ENCODE measurements at regions not wholly inside any gene's neighbourhood (a gene's known extent, or its start where the extent isn't known, plus 50 kb on each side); places are given as distances from the start of the nearest gene placed in this dataset.

DNA sequence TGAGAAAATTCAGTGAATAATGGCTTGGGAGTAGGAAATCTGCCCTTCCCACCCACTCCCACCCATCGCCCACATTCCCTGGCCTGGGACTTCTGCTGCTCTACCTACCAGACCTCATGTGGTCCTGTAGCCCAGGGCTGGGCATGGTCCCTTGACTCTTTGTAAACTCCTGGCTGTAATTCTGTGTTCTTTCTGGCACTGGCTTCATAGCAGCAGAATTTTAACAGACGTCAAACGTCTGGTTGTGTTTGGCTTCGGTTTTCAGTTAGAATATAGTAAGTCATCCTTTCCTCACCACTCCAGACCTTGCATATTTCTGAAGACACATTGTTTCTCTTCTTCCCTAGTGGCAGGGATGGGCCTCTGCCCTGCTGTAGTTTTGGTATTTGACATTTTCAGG lies 210.6 kb downstream of the CSNK2A3 start:
- Histone ChIP-seq H3K27ac (ENCODE audit: insufficient read depth, low read depth, low read length, poor library complexity, severe bottlenecking) (no peak overlapping the region), H3K9me3 (ENCODE audit: control insufficient read depth, low read length) (no peaks in the 10 kb centered on the region), H3K36me3 (ENCODE audit: control insufficient read depth, insufficient read depth, low read length) (no peaks in the 10 kb centered on the region), H3K4me3 (ENCODE audit: insufficient read depth, low read depth, low read length) (no peak overlapping the region), H3K27me3 (ENCODE audit: control insufficient read depth, insufficient read depth, low read length, poor library complexity, severe bottlenecking) (no peaks in the 10 kb centered on the region), H3K4me1 (ENCODE audit: control insufficient read depth, insufficient read depth, low read length) (peaks cover 6% of the 10 kb centered on the region)
- WGBS, 2 experiments: 94 to 97% methylated on average over 4 of the region's 4 CpGs

DNA sequence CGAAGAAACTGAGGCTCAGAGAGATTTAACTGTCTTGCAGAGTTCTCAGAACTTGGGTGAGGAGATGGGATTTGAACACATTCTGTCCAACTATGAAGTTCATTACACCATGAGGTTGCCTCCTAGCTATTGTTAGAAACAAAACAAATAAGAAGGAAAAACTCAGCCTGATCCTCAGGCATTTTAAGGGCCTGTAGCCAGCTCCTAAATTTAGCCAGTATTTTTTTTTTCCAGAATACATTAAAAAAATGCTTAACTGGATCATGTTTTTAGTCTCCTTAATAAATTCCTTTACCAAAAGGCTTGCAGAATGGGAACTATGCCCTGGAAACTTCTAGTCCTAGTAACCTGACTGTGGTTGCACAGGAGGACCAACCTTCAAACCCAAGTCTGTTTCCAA lies 212.0 kb downstream of the CSNK2A3 start:
- WGBS, 2 experiments: 90 to 100% methylated on average over 1 of the region's 1 CpG
- Histone ChIP-seq H3K4me3 (ENCODE audit: insufficient read depth, low read depth, low read length) (no peak overlapping the region), H3K36me3 (ENCODE audit: control insufficient read depth, insufficient read depth, low read length) (no peaks in the 10 kb centered on the region), H3K4me1 (ENCODE audit: control insufficient read depth, insufficient read depth, low read length) (peaks cover 6% of the 10 kb centered on the region), H3K9me3 (ENCODE audit: control insufficient read depth, low read length) (no peaks in the 10 kb centered on the region), H3K27ac (ENCODE audit: insufficient read depth, low read depth, low read length, poor library complexity, severe bottlenecking) (no peak overlapping the region), H3K27me3 (ENCODE audit: control insufficient read depth, insufficient read depth, low read length, poor library complexity, severe bottlenecking) (no peaks in the 10 kb centered on the region)

DNA sequence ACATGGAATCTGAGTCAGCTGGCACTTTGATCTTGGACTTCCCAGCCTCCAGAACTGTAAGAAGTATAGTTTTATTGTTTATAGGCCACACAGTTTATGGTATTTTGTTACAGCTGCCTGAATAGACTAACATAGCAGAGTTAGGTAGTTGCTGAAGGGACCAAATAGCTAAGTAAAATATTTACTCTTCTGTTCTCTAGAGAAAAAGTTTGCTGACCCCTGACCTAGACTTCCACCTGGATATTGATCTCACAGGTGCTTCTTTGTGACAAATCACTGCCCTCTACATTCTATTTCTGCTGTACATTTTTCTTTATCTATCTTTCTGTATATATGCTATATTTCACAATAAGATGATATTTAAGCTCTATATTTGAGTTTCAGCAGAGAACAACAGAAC lies 212.5 kb downstream of the CSNK2A3 start:
- peaks cover 6% of the 10 kb centered on the region for H3K4me1 ChIP-seq (ENCODE audit: control insufficient read depth, insufficient read depth, low read length)
- H3K9me3 ChIP-seq (ENCODE audit: control insufficient read depth, low read length): no peaks in the 10 kb centered on the region
- H3K27ac ChIP-seq (ENCODE audit: insufficient read depth, low read depth, low read length, poor library complexity, severe bottlenecking): no peak overlapping the region
- H3K36me3 ChIP-seq (ENCODE audit: control insufficient read depth, insufficient read depth, low read length): no peaks in the 10 kb centered on the region
- H3K4me3 ChIP-seq (ENCODE audit: insufficient read depth, low read depth, low read length): no peak overlapping the region
- no peaks in the 10 kb centered on the region for H3K27me3 ChIP-seq (ENCODE audit: control insufficient read depth, insufficient read depth, low read length, poor library complexity, severe bottlenecking)

DNA sequence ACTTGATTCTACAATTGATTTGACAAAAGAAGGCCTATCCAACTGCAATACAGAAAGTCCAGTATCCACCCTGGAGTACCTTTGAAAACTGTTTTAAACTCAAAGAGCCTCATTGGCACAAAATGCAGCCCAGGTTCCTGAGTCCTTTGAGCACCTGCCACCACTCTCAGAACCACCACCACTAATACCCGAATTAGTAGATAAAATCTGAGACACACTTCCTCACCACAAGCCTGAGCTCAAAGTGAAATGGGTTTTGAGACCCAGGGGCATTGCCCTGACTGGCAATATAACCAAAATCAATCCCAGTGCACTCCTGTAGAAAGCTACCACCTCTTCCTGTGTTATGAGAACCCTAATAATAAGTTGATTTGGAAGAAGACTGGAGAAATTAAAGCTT lies 215.7 kb downstream of the CSNK2A3 start:
- WGBS, 2 experiments: 88 to 94% methylated on average over 1 of the region's 1 CpG
- no peaks in the 10 kb centered on the region for H3K36me3 ChIP-seq (ENCODE audit: control insufficient read depth, insufficient read depth, low read length)
- peaks cover 6% of the 10 kb centered on the region for H3K4me1 ChIP-seq (ENCODE audit: control insufficient read depth, insufficient read depth, low read length)
- no peaks in the 10 kb centered on the region for H3K27me3 ChIP-seq (ENCODE audit: control insufficient read depth, insufficient read depth, low read length, poor library complexity, severe bottlenecking)
- H3K4me3 ChIP-seq (ENCODE audit: insufficient read depth, low read depth, low read length): no peak overlapping the region
- no peak overlapping the region for H3K27ac ChIP-seq (ENCODE audit: insufficient read depth, low read depth, low read length, poor library complexity, severe bottlenecking)
- H3K9me3 ChIP-seq (ENCODE audit: control insufficient read depth, low read length): no peaks in the 10 kb centered on the region

DNA sequence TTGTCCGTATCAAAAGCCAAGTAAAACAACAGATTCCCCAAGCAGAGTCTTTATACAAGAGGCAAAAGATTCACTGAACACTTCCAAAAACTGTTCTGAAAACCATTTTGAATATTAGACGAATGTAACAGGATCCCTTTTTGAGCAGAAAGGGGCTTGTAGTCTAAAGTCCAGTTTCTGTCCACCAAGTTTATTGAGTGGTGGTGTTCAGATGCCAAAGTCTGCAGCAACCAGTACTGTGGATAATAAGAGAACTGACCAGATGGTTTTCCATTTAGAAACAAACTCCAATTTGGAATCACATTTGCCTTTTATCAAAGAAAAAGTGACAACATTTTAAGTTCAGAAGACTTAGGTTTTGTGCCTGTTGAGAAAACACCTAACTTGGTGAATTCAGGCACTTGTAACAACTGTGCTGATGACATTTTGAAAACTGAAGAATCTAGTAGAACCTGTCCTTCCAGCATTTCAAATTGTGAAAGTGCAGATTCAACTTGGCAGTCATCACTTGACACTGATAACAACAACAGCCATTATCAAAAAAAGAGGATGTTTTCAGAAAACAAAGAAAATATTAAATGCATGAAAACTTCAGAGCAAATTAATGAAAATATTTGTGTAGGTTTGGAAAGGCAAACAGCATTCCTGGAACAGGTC lies 217.1 kb downstream of the CSNK2A3 start:
- Histone ChIP-seq H3K9me3 (ENCODE audit: control insufficient read depth, low read length) (no peaks in the 10 kb centered on the region), H3K4me3 (ENCODE audit: insufficient read depth, low read depth, low read length) (no peak overlapping the region), H3K4me1 (ENCODE audit: control insufficient read depth, insufficient read depth, low read length) (no peaks in the 10 kb centered on the region), H3K27ac (ENCODE audit: insufficient read depth, low read depth, low read length, poor library complexity, severe bottlenecking) (no peak overlapping the region), H3K36me3 (ENCODE audit: control insufficient read depth, insufficient read depth, low read length) (no peaks in the 10 kb centered on the region), H3K27me3 (ENCODE audit: control insufficient read depth, insufficient read depth, low read length, poor library complexity, severe bottlenecking) (no peaks in the 10 kb centered on the region)
- 92 to 93% methylated on average over 2 of the region's 2 CpGs for WGBS, 2 experiments

DNA sequence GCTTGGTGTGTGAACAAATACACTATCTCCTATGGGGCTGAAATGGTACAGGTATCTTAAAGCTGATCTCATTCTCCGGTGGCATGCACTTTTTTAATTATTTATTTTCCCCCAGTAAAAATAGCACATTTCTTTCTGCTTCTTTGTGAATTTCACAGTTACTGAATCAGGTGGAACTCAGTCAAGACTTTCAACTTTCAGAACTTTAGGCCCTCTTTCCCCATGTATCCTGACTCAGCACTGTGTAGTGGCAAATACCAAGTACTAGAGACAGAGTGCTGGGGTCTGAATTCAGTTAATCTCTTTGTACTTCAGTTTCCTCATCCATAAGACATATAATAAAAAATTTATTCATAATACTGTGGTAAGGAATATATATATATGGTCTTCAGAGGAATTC lies 223.9 kb downstream of the CSNK2A3 start:
- Histone ChIP-seq H3K27me3 (ENCODE audit: control insufficient read depth, insufficient read depth, low read length, poor library complexity, severe bottlenecking) (no peaks in the 10 kb centered on the region), H3K9me3 (ENCODE audit: control insufficient read depth, low read length) (no peaks in the 10 kb centered on the region), H3K27ac (ENCODE audit: insufficient read depth, low read depth, low read length, poor library complexity, severe bottlenecking) (no peak overlapping the region), H3K4me3 (ENCODE audit: insufficient read depth, low read depth, low read length) (no peak overlapping the region), H3K36me3 (ENCODE audit: control insufficient read depth, insufficient read depth, low read length) (no peaks in the 10 kb centered on the region), H3K4me1 (ENCODE audit: control insufficient read depth, insufficient read depth, low read length) (no peaks in the 10 kb centered on the region)
- WGBS, 2 experiments: 91 to 100% methylated on average over 1 of the region's 1 CpG

DNA sequence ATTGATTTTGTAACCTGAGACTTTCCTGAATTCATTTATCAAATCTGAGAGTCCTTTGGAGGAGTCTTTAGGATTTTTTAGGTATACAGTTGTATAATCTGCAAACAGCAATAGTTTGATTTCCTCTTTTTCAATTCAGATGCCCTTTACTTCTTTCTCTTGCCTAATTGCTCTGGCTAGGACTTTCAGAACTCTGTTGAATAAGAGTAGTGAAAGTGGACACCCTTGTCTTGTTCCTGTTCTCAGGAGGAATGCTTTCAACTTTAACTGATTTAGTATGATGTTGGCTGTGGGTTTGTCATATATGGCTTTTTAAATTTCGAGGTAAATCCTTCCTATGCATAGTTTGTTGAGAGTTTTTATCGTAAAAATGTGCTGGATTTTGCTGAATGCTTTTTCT lies 227.4 kb downstream of the CSNK2A3 start:
- Histone ChIP-seq H3K4me3 (ENCODE audit: insufficient read depth, low read depth, low read length) (no peak overlapping the region), H3K27ac (ENCODE audit: insufficient read depth, low read depth, low read length, poor library complexity, severe bottlenecking) (no peak overlapping the region), H3K4me1 (ENCODE audit: control insufficient read depth, insufficient read depth, low read length) (no peaks in the 10 kb centered on the region), H3K36me3 (ENCODE audit: control insufficient read depth, insufficient read depth, low read length) (no peaks in the 10 kb centered on the region), H3K27me3 (ENCODE audit: control insufficient read depth, insufficient read depth, low read length, poor library complexity, severe bottlenecking) (no peaks in the 10 kb centered on the region), H3K9me3 (ENCODE audit: control insufficient read depth, low read length) (no peaks in the 10 kb centered on the region)
- 89 to 98% methylated on average over 2 of the region's 2 CpGs for WGBS, 2 experiments

DNA sequence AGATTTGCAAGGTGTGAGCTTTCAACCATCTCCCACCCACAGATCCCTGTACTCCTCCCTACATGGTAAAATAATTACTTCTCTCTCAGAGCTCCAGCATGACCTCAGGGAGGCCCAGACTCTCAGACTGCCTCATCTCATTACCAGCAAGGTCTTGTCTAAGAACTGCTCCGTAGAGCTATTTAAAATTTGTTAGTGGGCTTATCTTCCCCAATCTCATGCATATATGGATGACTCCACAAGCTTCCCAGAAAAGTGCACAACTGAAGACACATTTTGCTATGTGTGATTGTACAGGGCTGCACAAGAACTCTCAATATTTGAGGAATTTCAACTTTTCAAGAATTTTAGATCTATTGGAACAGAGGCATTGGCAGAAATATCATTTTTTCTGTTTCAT lies 230.3 kb downstream of the CSNK2A3 start:
- Histone ChIP-seq H3K9me3 (ENCODE audit: control insufficient read depth, low read length) (no peaks in the 10 kb centered on the region), H3K4me1 (ENCODE audit: control insufficient read depth, insufficient read depth, low read length) (no peaks in the 10 kb centered on the region), H3K27me3 (ENCODE audit: control insufficient read depth, insufficient read depth, low read length, poor library complexity, severe bottlenecking) (no peaks in the 10 kb centered on the region), H3K27ac (ENCODE audit: insufficient read depth, low read depth, low read length, poor library complexity, severe bottlenecking) (no peak overlapping the region), H3K36me3 (ENCODE audit: control insufficient read depth, insufficient read depth, low read length) (no peaks in the 10 kb centered on the region), H3K4me3 (ENCODE audit: insufficient read depth, low read depth, low read length) (no peak overlapping the region)
- 75 to 88% methylated on average over 1 of the region's 1 CpG for WGBS, 2 experiments

DNA sequence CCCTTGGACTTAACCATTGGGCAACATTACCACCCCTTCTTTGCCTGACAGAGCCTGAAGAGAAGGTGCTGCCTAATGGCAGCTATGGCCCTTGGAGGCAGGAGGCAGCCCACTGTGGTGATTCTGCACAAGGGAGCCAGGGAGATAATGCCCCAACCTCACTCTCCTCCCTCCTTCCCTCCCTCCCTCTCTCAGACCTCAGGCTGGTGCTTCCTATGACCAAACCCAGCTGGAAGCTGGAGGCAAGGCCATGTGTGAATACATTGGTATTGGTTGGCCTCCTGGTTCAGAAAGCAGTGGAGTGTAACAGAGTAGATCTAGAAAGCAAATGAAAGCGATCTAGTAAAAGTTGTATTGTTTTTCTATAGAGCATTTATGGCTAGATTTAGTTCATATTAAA lies 233.1 kb downstream of the CSNK2A3 start:
- H3K4me1 ChIP-seq (ENCODE audit: control insufficient read depth, insufficient read depth, low read length): no peaks in the 10 kb centered on the region
- no peak overlapping the region for H3K27ac ChIP-seq (ENCODE audit: insufficient read depth, low read depth, low read length, poor library complexity, severe bottlenecking)
- H3K36me3 ChIP-seq (ENCODE audit: control insufficient read depth, insufficient read depth, low read length): no peaks in the 10 kb centered on the region
- H3K9me3 ChIP-seq (ENCODE audit: control insufficient read depth, low read length): no peaks in the 10 kb centered on the region
- H3K4me3 ChIP-seq (ENCODE audit: insufficient read depth, low read depth, low read length): no peak overlapping the region
- no peaks in the 10 kb centered on the region for H3K27me3 ChIP-seq (ENCODE audit: control insufficient read depth, insufficient read depth, low read length, poor library complexity, severe bottlenecking)
- WGBS, 2 experiments: 94 to 100% methylated on average over 1 of the region's 1 CpG

DNA sequence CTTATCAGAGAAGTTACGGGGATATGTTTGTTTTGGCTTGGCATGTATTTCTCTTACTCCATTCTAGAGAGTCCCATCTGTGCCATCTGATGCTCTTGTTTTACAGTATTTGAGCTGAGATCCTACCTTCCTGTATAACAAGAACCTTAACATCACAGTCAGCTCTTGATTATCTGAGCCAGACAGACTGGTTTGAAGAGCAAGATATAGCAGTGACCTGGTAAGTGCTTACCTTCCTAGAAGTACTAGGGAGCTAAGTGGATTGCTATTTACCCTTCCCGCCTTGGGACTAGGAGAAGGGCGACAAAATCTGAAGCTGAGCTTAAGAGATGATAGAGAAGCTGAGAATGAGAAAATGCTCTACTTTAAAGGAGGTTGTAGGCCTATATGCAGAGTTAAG lies 235.3 kb downstream of the CSNK2A3 start:
- no peaks in the 10 kb centered on the region for H3K9me3 ChIP-seq (ENCODE audit: control insufficient read depth, low read length)
- WGBS, 2 experiments: 96 to 98% methylated on average over 3 of the region's 3 CpGs
- no peak overlapping the region for H3K27ac ChIP-seq (ENCODE audit: insufficient read depth, low read depth, low read length, poor library complexity, severe bottlenecking)
- no peak overlapping the region for H3K4me3 ChIP-seq (ENCODE audit: insufficient read depth, low read depth, low read length)
- H3K4me1 ChIP-seq (ENCODE audit: control insufficient read depth, insufficient read depth, low read length): no peaks in the 10 kb centered on the region
- no peaks in the 10 kb centered on the region for H3K27me3 ChIP-seq (ENCODE audit: control insufficient read depth, insufficient read depth, low read length, poor library complexity, severe bottlenecking)
- H3K36me3 ChIP-seq (ENCODE audit: control insufficient read depth, insufficient read depth, low read length): no peaks in the 10 kb centered on the region

DNA sequence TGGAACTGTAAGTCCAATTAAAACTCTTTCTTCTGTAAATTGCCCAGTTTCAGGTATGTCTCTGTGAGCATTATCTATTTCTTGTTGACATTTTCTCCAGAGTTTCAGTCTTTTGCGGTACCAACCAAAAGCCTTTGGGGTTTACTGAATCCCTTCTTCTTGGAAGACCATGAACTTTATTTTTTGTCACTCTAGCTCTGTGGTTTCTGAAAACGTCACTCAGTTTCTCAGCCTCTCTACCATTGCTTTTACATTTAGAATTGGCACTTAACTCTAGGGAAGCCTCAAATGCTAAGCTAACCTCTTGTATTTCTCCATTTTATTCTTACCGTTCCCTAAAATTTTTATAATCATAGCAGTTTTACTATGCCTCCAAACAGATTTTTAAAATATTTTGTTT lies 237.6 kb downstream of the CSNK2A3 start:
- WGBS, 2 experiments: 91 to 97% methylated on average over 3 of the region's 3 CpGs
- H3K4me1 ChIP-seq (ENCODE audit: control insufficient read depth, insufficient read depth, low read length): no peaks in the 10 kb centered on the region
- no peak overlapping the region for H3K27ac ChIP-seq (ENCODE audit: insufficient read depth, low read depth, low read length, poor library complexity, severe bottlenecking)
- H3K36me3 ChIP-seq (ENCODE audit: control insufficient read depth, insufficient read depth, low read length): no peaks in the 10 kb centered on the region
- H3K27me3 ChIP-seq (ENCODE audit: control insufficient read depth, insufficient read depth, low read length, poor library complexity, severe bottlenecking): no peaks in the 10 kb centered on the region
- no peaks in the 10 kb centered on the region for H3K9me3 ChIP-seq (ENCODE audit: control insufficient read depth, low read length)
- no peak overlapping the region for H3K4me3 ChIP-seq (ENCODE audit: insufficient read depth, low read depth, low read length)

Measured in ectodermal cell (in vitro differentiated cells).